Transverse colon (tissue), 4 donors: ENCODE measurements at regions not wholly inside any gene's neighbourhood (a gene's known extent, or its start where the extent isn't known, plus 50 kb on each side); places are given as distances from the start of the nearest gene placed in this dataset.

Experiments
- DNase-seq: peaks from one replicate; pipeline ENCODE4 v3.0.0-alpha.2; 2019
- H3K27ac ChIP-seq, 4 donors: fragments of 200-600 bp; sonication (generic); 2 replicates each; pipeline ENCODE4 v1.5.1; 2016 to 2018; ENCODE audit warnings: inconsistent platforms in 4 of 4
- H3K27me3 ChIP-seq: fragments of 200-600 bp; sonication (generic); 2 replicates; pipeline ENCODE4 v1.5.1; 2017; ENCODE audit warnings: inconsistent platforms
- H3K36me3 ChIP-seq, 4 donors: fragments of 200-600 bp; sonication (generic); 2 replicates each; pipeline ENCODE4 v1.5.1; 2017 to 2019; ENCODE audit warnings: inconsistent platforms in 4 of 4
- H3K4me1 ChIP-seq, 4 donors: fragments of 200-600 bp; sonication (generic); 2 replicates each; pipeline ENCODE4 v1.5.1; 2017 to 2020; ENCODE audit warnings: inconsistent platforms in 4 of 4
- H3K4me3 ChIP-seq, 4 donors: fragments of 200-600 bp; sonication (generic); 1 replicate in 1 of 4; 2 replicates in 3 of 4; pipeline versions ENCODE4 v1.5.1 to v1.6.1; 2017 to 2019; ENCODE audit warnings: inconsistent platforms in 4 of 4
- H3K9me3 ChIP-seq, 2 donors: fragments of 200-600 bp; sonication (generic); 2 replicates each; pipeline ENCODE4 v1.5.1; 2017 to 2019; ENCODE audit warnings: inconsistent platforms in 2 of 2
- EP300 ChIP-seq: sonication (generic); formaldehyde crosslinking; IDR thresholded peaks from one replicate; pipeline ENCODE4 v1.6.1; 2017; ENCODE audit warnings: antibody characterized with exemption, low read depth
- POLR2A ChIP-seq: fragments of 450-650 bp; IDR thresholded peaks from one replicate; pipeline ENCODE4 v1.6.1; 2016; ENCODE audit warnings: antibody characterized with exemption, mild to moderate bottlenecking, moderate library complexity
- POLR2AphosphoS5 ChIP-seq, 3 donors: sonication (generic); formaldehyde crosslinking; IDR thresholded peaks; one replicate each; pipeline ENCODE4 v1.6.1; 2016; ENCODE audit warnings: antibody characterized with exemption in 3 of 3
- WGBS, 2 donors: methylation state at CpG; one replicate each; pipeline ENCODE4 v1.1.5; 2018; ENCODE audit warnings: low coverage in 1 of 2; 5-methylcytosine and 5-hydroxymethylcytosine counted together
- in situ Hi-C, 4 donors: fragments of 200-750 bp; cut with MboI; loops; one replicate each; pipeline versions ENCODE4 v1.15.0 to v1.15.1; 2017; ENCODE audit warnings: low sequenced_read_pairs in 3 of 4, low pct_ligation_motif_present in 1 of 4, low pct_unique_long_range_greater_than_20kb in 1 of 4
- intact Hi-C: fragments of 100-400 bp; cut with DNase I; formaldehyde crosslinking; loops from one replicate; pipeline ENCODE4 v1.15.1; 2023; ENCODE audit warnings: low total_unique reads
- TF ChIP-seq, protein P1 (sequence below), 5 experiments: fragments of 200-600 bp in 3 of 5; fragments of 450-650 bp in 2 of 5; sonication (generic) in 3 of 5; IDR thresholded peaks; 1 replicate in 2 of 5; 2 replicates in 3 of 5; pipeline ENCODE4 v1.5.1; 2016 to 2017; ENCODE audit warnings: antibody characterized with exemption in 5 of 5, inconsistent platforms in 3 of 5, mild to moderate bottlenecking in 2 of 5, moderate library complexity in 1 of 5

DNA sequence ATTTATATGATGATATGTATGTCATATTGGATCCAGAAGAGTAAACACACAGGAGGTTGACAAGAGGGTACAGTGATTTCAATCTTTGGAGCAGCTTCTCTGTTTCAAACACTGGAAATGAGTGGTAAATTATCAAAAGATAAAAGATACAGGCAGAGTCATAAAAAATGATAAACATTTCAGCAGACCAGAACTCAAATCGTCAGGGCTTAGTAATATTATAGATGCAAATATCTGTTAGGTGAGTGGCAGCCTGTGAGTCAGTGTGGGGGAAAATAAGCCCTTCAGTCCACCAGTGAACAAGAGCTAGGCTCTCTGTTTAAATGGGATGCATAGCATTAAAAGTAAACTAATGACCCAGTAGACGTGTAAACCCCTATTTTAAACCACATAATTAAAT, 1378.1 kb downstream of the EFNA5 start:
- Histone ChIP-seq H3K9me3 (no peaks in the 10 kb centered on the region), H3K4me1 (no peaks in the 10 kb centered on the region), H3K4me3 (no peak overlapping the region), H3K36me3 (no peaks in the 10 kb centered on the region), H3K27ac (no peak overlapping the region), H3K27me3 (no peaks in the 10 kb centered on the region)
- DNase-seq: no peak
- intact Hi-C loops: no loop called here
- TF ChIP-seq, protein P1, sequence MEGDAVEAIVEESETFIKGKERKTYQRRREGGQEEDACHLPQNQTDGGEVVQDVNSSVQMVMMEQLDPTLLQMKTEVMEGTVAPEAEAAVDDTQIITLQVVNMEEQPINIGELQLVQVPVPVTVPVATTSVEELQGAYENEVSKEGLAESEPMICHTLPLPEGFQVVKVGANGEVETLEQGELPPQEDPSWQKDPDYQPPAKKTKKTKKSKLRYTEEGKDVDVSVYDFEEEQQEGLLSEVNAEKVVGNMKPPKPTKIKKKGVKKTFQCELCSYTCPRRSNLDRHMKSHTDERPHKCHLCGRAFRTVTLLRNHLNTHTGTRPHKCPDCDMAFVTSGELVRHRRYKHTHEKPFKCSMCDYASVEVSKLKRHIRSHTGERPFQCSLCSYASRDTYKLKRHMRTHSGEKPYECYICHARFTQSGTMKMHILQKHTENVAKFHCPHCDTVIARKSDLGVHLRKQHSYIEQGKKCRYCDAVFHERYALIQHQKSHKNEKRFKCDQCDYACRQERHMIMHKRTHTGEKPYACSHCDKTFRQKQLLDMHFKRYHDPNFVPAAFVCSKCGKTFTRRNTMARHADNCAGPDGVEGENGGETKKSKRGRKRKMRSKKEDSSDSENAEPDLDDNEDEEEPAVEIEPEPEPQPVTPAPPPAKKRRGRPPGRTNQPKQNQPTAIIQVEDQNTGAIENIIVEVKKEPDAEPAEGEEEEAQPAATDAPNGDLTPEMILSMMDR (IDR thresholded peaks at IDR 0.05): no peak
- TF ChIP-seq POLR2AphosphoS5 (IDR thresholded peaks at IDR 0.05) (no peak), EP300 (no peak), POLR2A (no peak)
- in situ Hi-C loops: no loop called here
- 17 to 28% methylated on average over 2 of the region's 2 CpGs for WGBS, 2 donors

DNA sequence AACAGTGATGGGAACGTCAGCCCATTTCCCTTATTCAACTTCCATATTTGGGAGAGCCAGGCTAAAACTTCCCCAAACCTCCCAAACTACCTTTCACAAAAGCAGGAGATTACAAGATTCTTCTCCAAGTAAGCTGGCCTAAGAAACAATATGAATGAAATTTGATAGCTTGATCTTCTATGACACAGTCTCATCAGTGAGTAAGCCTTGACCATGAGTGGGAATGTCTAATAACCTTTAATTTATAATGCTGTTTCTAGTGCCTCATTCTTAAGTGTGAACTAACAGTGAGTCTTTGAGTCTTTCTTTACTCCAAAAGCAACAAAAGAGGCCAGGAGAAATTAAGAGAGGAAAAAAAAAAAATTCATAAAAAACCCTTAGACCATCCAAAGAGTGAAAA, 1379.9 kb downstream of the EFNA5 start:
- Histone ChIP-seq H3K27ac (no peak overlapping the region), H3K4me3 (no peak overlapping the region), H3K36me3 (no peaks in the 10 kb centered on the region), H3K9me3 (no peaks in the 10 kb centered on the region), H3K27me3 (no peaks in the 10 kb centered on the region), H3K4me1 (no peaks in the 10 kb centered on the region)
- no peak for TF ChIP-seq POLR2A
- no peak for TF ChIP-seq EP300
- TF ChIP-seq, protein P1 (IDR thresholded peaks at IDR 0.05): no peak
- no peak for TF ChIP-seq POLR2AphosphoS5 (IDR thresholded peaks at IDR 0.05)
- 73 to 88% methylated on average over 1 of the region's 1 CpG for WGBS, 2 donors
- intact Hi-C loops (no loop called here), in situ Hi-C loops (no loop called here)
- DNase-seq: no peak

DNA sequence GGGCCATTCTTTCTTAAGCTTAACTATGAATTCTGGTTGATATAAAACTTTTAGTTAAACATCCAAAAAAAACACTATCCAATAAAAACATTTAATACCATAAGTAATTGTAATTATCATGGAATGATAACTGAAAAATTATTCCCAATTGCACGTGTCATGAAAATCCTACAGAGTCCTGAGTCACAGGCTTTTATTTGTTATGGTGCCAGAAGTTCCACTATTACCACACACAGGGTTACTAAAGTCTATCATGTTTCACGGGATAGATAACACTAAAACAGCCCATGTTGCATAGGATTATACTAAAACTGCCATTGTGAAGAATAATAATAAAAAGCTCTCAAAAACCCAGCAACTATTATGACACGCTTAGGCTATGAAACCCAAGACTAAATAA, 1381.8 kb downstream of the EFNA5 start:
- TF ChIP-seq EP300: no peak
- no peak for TF ChIP-seq POLR2A
- TF ChIP-seq POLR2AphosphoS5 (IDR thresholded peaks at IDR 0.05): no peak
- TF ChIP-seq, protein P1 (IDR thresholded peaks at IDR 0.05): no peak
- H3K27ac ChIP-seq: no peak overlapping the region
- no peak for DNase-seq
- no peaks in the 10 kb centered on the region for H3K27me3 ChIP-seq
- 65 to 70% methylated on average over 3 of the region's 3 CpGs for WGBS, 2 donors
- H3K4me1 ChIP-seq: no peaks in the 10 kb centered on the region
- in situ Hi-C loops (no loop called here), intact Hi-C loops (no loop called here)
- H3K4me3 ChIP-seq: no peak overlapping the region
- no peaks in the 10 kb centered on the region for H3K36me3 ChIP-seq
- no peaks in the 10 kb centered on the region for H3K9me3 ChIP-seq

DNA sequence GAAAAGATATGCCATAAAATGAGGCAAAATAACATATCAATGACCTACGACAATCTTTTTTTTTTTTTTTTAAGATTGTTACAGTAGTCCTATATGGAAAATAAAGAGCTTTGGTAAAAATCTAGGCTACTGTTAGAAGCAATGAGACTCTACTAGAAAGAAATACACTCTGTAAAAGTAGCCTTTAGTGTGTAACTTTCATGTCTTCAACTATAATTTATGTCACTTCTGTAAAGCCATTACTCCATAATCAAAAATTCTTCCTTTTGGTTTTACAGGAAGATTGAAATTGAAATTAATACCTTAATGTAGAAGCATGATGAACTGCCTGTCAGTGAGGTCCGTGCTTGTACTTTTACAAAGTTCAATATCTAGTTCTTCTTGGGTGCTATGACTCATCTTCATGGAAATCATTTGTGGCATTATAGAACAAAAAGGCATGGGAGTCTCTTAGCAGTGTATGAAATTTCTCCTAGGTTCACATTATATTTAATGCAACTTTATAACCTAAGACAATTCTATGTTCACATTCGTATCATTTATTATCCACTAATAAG, 1393.1 kb downstream of the EFNA5 start:
- Histone ChIP-seq H3K4me3 (no peak overlapping the region), H3K27ac (no peak overlapping the region), H3K36me3 (no peaks in the 10 kb centered on the region), H3K4me1 (no peaks in the 10 kb centered on the region), H3K9me3 (no peaks in the 10 kb centered on the region), H3K27me3 (no peaks in the 10 kb centered on the region)
- in situ Hi-C loops (no loop called here), intact Hi-C loops (no loop called here)
- WGBS, 2 donors: 84 to 86% methylated on average over 3 of the region's 3 CpGs
- DNase-seq: no peak
- TF ChIP-seq POLR2A (no peak), EP300 (no peak), POLR2AphosphoS5 (IDR thresholded peaks at IDR 0.05) (no peak)
- TF ChIP-seq, protein P1 (IDR thresholded peaks at IDR 0.05): no peak
